ENCODE measurements at regions not wholly inside any gene's neighbourhood (a gene's known extent, or its start where the extent isn't known, plus 50 kb on each side); places are given as distances from the start of the nearest gene placed in this dataset.

GRCh38 chr15:79765081-79765480, 131.7 kb downstream of the MTHFS start:
- TF ChIP-seq CTCF (conservative IDR thresholded peaks at IDR 0.05; ENCODE audit: low read depth, low read length) = no peak
- TF ChIP-seq EZH2 (IDR thresholded peaks at IDR 0.05; ENCODE audit: low read length, unreplicated experiment) = no peak

Measured in PC-3 (cell line).